NT2/D1 (cell line): ENCODE measurements at regions not wholly inside any gene's neighbourhood (a gene's known extent, or its start where the extent isn't known, plus 50 kb on each side); places are given as distances from the start of the nearest gene placed in this dataset.

ENCODE experiments used
- DNase-seq: peaks from one replicate; pipeline ENCODE4 v3.0.0-alpha.2; 2011; ENCODE audit warnings: low read depth, low spot score
- H3K27me3 ChIP-seq: 2 replicates; pipeline ENCODE4 v1.6.0; 2011; ENCODE audit warnings: mild to moderate bottlenecking; ENCODE audit not compliant: insufficient read length, insufficient read depth
- H3K36me3 ChIP-seq: 2 replicates; pipeline ENCODE4 v1.6.1; 2011; ENCODE audit warnings: mild to moderate bottlenecking, low read length, mixed read lengths; ENCODE audit not compliant: insufficient read depth, insufficient read length
- H3K4me1 ChIP-seq: 2 replicates; pipeline ENCODE4 v1.5.1; 2011; ENCODE audit not compliant: insufficient read depth, insufficient read length
- H3K4me3 ChIP-seq: 2 replicates; pipeline ENCODE4 v1.5.1; 2011; ENCODE audit warnings: low read depth; ENCODE audit not compliant: insufficient read length
- H3K9ac ChIP-seq: 2 replicates; pipeline ENCODE4 v1.6.0; 2011; ENCODE audit warnings: low read depth; ENCODE audit not compliant: insufficient read length
- H3K9me3 ChIP-seq: 2 replicates; pipeline ENCODE4 v1.5.1; 2011; ENCODE audit warnings: mild to moderate bottlenecking, low read length; ENCODE audit not compliant: insufficient read depth
- SUZ12 ChIP-seq: IDR thresholded peaks from 2 replicates; pipeline ENCODE4 v1.6.1; 2011; ENCODE audit not compliant: insufficient read length, insufficient read depth; ENCODE audit errors: extremely low read depth
- YY1 ChIP-seq: IDR thresholded peaks from 2 replicates; pipeline ENCODE4 v1.6.1; 2011; ENCODE audit not compliant: insufficient read length, insufficient read depth
- ZNF274 ChIP-seq: IDR thresholded peaks from 2 replicates; pipeline ENCODE4 v1.6.1; 2011; ENCODE audit warnings: mild to moderate bottlenecking, low read depth, low read length

DNA sequence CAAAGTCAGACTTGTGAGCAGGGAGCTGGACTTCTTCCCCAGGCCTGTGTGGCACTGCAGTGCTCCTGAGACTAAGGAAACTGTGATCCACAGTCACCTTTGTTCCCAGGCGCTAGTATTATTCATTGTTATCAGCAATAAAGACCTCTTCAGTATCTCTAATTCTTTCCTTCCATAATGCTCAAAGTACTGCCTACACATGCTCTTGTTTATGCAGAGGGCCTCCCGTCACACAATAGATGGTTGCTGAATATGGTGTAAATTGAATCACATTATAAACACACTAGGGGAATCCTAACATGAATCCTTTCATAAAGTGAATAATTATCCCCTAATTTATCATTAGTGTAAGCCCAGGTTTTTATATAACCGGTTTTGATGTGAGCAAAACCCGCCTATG is 493.3 kb downstream of the BUD13 start:
- H3K27me3 ChIP-seq = no peaks in the 10 kb centered on the region
- no peak overlapping the region for H3K9ac ChIP-seq
- no peak overlapping the region for H3K4me3 ChIP-seq
- no peaks in the 10 kb centered on the region for H3K9me3 ChIP-seq
- TF ChIP-seq YY1 (no peak), ZNF274 (no peak), SUZ12 (no peak)
- no peak for DNase-seq
- no peaks in the 10 kb centered on the region for H3K36me3 ChIP-seq
- peaks cover 6% of the 10 kb centered on the region for H3K4me1 ChIP-seq

DNA sequence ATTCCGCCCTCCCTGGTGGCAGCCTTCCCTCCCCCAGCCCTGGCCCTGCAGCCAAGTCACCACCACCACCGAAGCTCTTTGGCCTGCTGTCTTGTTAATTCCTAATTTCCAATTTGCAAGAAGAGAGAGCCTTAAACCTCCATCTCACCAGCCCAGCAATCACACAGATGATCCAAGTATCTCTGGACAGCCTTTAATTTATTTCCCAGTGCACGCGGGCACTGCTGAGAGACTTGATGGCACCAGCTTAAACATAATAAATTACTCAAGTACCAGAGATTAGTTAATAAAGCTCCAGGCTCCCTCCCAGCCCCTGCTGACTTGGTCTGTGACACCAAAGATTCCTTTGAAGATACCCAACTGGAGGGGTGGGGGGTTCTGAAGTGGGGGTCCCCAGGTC is 494.7 kb downstream of the BUD13 start:
- no peaks in the 10 kb centered on the region for H3K27me3 ChIP-seq
- DNase-seq = no peak
- H3K9ac ChIP-seq = no peak overlapping the region
- H3K9me3 ChIP-seq = no peaks in the 10 kb centered on the region
- no peaks in the 10 kb centered on the region for H3K36me3 ChIP-seq
- no peak for TF ChIP-seq YY1
- no peak for TF ChIP-seq ZNF274
- TF ChIP-seq SUZ12 = no peak
- peaks cover 6% of the 10 kb centered on the region for H3K4me1 ChIP-seq
- H3K4me3 ChIP-seq = no peak overlapping the region

DNA sequence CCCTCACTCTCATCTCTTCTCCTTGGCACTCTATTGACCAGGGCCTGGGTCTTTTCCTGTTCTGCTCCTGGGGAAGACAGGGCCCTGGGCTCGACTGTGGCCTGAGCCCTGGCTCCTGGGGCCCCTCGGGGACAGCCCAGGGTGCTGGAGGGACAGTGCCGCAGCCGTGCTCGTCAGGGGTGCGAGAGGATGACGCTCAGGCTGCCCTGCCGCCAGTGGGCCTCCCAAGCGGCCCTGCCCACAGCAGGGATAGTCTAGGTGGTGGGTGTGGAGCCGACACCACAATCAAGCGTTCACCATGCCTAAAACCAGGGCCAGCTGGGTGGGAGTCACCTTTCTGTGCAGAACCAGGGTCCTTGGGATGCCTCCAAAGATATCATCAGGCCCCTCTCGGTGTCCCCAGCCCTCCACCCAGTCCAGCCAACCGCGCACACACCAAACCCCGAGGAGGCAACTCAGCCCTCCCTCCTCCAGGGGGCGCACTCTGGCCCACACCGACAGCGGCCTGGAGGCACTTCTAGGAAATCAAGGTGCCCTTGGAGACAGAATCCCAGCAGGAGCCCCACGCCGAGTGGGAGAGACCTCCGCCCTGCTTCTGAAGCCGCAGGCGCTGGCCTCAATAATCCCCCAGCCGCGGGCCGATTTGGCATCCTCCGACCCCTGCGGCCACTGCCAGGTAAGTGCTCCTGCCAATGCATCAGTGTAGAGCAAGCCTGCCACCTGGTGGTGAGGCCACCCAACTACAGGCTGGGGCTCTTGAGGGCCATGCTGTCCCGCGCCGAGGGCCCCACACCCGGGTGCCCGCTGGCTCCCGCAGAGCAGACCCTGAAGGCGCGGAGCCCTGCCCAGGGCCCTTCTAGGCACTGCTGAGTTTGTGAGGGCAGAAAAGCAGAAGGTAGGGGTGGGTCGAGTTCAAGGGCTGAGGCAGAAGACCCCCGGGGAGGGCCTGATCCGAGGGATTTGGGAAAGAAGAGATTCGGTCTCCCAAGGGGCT is 496.4 kb downstream of the BUD13 start:
- Histone ChIP-seq H3K9me3 (no peaks in the 10 kb centered on the region), H3K36me3 (no peaks in the 10 kb centered on the region), H3K27me3 (no peaks in the 10 kb centered on the region), H3K4me1 (peaks cover 6% of the 10 kb centered on the region), H3K4me3 (no peak overlapping the region), H3K9ac (no peak overlapping the region)
- TF ChIP-seq ZNF274 (no peak), YY1 (no peak), SUZ12 (no peak)
- DNase-seq = peak; percentile 64

DNA sequence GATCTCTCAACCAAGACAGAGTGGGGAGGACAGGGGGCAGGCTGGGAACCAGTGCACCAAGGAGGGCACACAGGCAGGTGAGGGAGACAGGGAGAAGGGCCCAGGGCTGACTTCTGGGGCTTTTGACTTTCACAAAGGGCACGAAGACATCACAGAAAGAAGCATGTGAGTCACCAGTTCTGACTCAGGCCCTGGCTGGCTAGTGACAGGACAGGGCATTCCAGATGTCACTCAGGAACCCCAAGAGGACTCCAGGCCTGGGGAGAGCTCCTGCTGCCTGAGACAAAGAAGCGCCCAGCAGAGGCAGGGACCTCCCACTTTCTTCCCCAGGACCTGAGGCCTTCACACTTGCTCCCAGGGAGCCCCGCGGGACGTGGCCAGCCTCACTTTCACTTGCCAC is 497.2 kb downstream of the BUD13 start:
- Histone ChIP-seq H3K9me3 (no peaks in the 10 kb centered on the region), H3K9ac (no peak overlapping the region), H3K27me3 (no peaks in the 10 kb centered on the region), H3K4me3 (no peak overlapping the region), H3K36me3 (no peaks in the 10 kb centered on the region), H3K4me1 (peaks cover 6% of the 10 kb centered on the region)
- TF ChIP-seq SUZ12 (no peak), YY1 (no peak), ZNF274 (no peak)
- no peak for DNase-seq

DNA sequence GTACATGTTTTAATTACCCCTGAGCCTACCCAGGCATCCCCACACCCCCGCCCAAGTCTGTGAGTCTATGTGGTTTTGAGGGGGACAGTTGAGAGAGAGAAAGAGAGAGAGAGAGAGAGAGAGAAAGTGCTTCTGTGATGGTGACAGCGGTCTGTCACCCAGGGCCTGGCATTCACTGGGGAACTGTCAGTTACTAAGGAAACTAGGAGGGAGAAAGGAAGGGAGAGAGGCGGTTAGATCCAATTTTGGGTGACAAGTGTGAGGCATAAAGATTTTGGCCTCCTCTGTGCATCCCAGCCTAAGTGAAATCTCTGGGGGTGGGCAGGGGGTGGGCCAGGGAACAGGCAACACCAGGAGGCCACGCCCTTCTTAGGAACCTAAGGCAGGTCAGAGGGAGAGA is 498.3 kb downstream of the BUD13 start:
- H3K27me3 ChIP-seq = no peaks in the 10 kb centered on the region
- no peak overlapping the region for H3K4me3 ChIP-seq
- no peaks in the 10 kb centered on the region for H3K9me3 ChIP-seq
- H3K4me1 ChIP-seq = peaks cover 6% of the 10 kb centered on the region
- H3K36me3 ChIP-seq = no peaks in the 10 kb centered on the region
- DNase-seq = no peak
- no peak overlapping the region for H3K9ac ChIP-seq
- TF ChIP-seq ZNF274 (no peak), YY1 (no peak), SUZ12 (no peak)

DNA sequence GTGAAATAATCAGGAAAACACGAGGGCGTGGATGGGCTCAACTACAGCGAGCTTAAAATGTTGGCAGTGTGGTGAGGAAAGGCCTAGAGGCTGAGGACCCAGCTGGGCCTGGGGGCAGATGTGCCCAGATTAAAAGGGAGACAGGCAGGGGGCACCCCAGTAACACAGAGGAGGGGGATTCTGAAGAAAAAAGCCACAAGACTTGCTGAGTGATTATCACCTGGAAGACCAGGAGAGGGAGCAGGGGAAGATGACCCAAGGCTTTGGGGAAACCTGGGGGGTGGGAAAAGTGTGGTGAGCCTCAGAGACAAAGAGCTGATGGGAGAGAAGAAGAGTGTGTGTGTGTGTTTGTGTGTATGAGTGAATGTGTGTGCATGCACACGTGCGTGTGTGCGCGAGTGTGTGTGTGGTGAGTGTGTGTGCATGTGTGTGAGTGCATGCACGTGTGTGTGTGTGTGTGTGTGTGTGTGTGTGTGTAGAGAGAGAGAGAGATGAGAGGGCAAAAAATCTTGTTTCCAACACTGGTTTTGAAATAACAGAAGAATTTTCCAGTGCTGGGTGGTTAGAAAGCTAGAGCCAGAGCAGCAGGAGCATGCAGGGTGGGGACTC is 500.5 kb downstream of the BUD13 start:
- Histone ChIP-seq H3K27me3 (no peaks in the 10 kb centered on the region), H3K36me3 (no peaks in the 10 kb centered on the region), H3K9me3 (no peaks in the 10 kb centered on the region), H3K4me3 (no peak overlapping the region), H3K4me1 (peaks cover 6% of the 10 kb centered on the region), H3K9ac (no peak overlapping the region)
- TF ChIP-seq YY1 (no peak), SUZ12 (no peak)
- DNase-seq = no peak

DNA sequence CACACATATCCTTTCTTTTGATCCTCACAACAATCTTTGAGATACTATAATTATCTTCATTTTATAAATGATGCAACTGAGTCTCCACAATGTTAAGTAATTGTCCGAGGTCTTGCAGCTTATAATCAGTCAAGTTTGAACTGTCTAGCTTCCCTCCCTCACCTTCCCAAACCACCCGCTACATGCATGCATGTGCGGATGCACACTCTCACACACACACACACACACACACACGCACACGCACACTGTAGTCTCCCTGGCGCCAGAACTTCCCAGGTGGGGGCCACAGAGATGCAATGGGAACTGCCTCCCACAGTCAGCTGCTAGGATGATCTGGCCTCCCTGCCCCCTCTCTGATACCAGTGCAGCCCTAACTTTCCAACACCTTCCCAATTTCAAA is 501.3 kb downstream of the BUD13 start:
- no peak for TF ChIP-seq SUZ12
- TF ChIP-seq YY1 = no peak
- no peak for TF ChIP-seq ZNF274
- Histone ChIP-seq H3K9me3 (no peaks in the 10 kb centered on the region), H3K4me1 (peaks cover 6% of the 10 kb centered on the region), H3K36me3 (no peaks in the 10 kb centered on the region), H3K9ac (no peak overlapping the region), H3K4me3 (no peak overlapping the region), H3K27me3 (no peaks in the 10 kb centered on the region)
- no peak for DNase-seq
